PC-9 (cell line): ENCODE measurements at regions not wholly inside any gene's neighbourhood (a gene's known extent, or its start where the extent isn't known, plus 50 kb on each side); places are given as distances from the start of the nearest gene placed in this dataset.

Source experiments
- BruUV-seq: library from RNA; stranded (reverse); fragments of 400-500 nt; replicated peaks from 2 replicates; lab custom pipeline; 2021; lab: Mats Ljungman, UMichigan
- CTCF ChIA-PET: fragments of 300-600 bp; sonication (Branson Sonifier 250); formaldehyde crosslinking; loops from one replicate; lab custom pipeline; 2022; ENCODE audit warnings: antibody characterized with exemption; lab: Charles Lee
- POLR2A ChIA-PET: fragments of 300-600 bp; sonication (Branson Sonifier 250); formaldehyde crosslinking; loops from one replicate; lab custom pipeline; 2022; ENCODE audit warnings: antibody characterized with exemption; ENCODE audit not compliant: unreplicated experiment; lab: Charles Lee
- DNase-seq, 2 experiments: peaks; one replicate each; pipeline versions ENCODE4 v3.0.0 to v3.0.0-alpha.2; 2015 to 2022; ENCODE audit warnings: mixed read lengths in 1 of 2
- H2AFZ ChIP-seq: fragments of 200-600 bp; sonication (generic); 2 replicates; pipeline ENCODE4 v1.8.1; 2017; ENCODE audit warnings: antibody characterized with exemption
- H3F3A ChIP-seq: fragments of 200-600 bp; sonication (generic); 2 replicates; pipeline ENCODE4 v1.8.1; 2017; ENCODE audit warnings: antibody characterized with exemption, mild to moderate bottlenecking, low read depth; ENCODE audit not compliant: insufficient read depth
- H3K27ac ChIP-seq: fragments of 200-600 bp; sonication (generic); 2 replicates; pipeline ENCODE4 v1.6.1; 2016; ENCODE audit warnings: mixed run types
- H3K27me3 ChIP-seq: fragments of 200-600 bp; sonication (generic); 2 replicates; pipeline ENCODE4 v1.6.1; 2016; ENCODE audit warnings: low read depth, mixed run types; ENCODE audit not compliant: insufficient read depth
- H3K36me3 ChIP-seq: fragments of 200-600 bp; sonication (generic); 2 replicates; pipeline ENCODE4 v1.6.1; 2016; ENCODE audit warnings: low read depth, mixed run types
- H3K4me1 ChIP-seq: fragments of 200-600 bp; sonication (generic); replicated peaks from 2 replicates; pipeline ENCODE4 v1.6.1; 2016; ENCODE audit warnings: mixed run types; ENCODE audit not compliant: insufficient read depth
- H3K4me2 ChIP-seq: fragments of 200-600 bp; sonication (generic); 2 replicates; pipeline ENCODE4 v1.6.1; 2017; ENCODE audit warnings: mixed run types
- H3K4me3 ChIP-seq: fragments of 200-600 bp; sonication (generic); 2 replicates; pipeline ENCODE4 v1.6.1; 2016; ENCODE audit warnings: mixed run types
- H3K79me2 ChIP-seq: fragments of 200-600 bp; sonication (generic); 2 replicates; pipeline ENCODE4 v1.6.1; 2017; ENCODE audit warnings: low read depth, mixed run types
- H3K9me2 ChIP-seq: fragments of 200-600 bp; sonication (generic); 2 replicates; pipeline ENCODE4 v1.8.1; 2017; ENCODE audit warnings: mild to moderate bottlenecking; ENCODE audit not compliant: insufficient read depth
- H3K9me3 ChIP-seq: fragments of 200-600 bp; sonication (generic); 2 replicates; pipeline ENCODE4 v1.8.1; 2016; ENCODE audit warnings: low read depth; ENCODE audit not compliant: insufficient read depth
- H4K20me1 ChIP-seq: fragments of 200-600 bp; sonication (generic); 2 replicates; pipeline ENCODE4 v1.8.1; 2017; ENCODE audit not compliant: insufficient read depth
- CTCF ChIP-seq: fragments of 200-600 bp; sonication (generic); conservative IDR thresholded peaks from 2 replicates; pipeline ENCODE4 v1.6.1; 2017; ENCODE audit warnings: mixed run types, antibody characterized with exemption, mild to moderate bottlenecking, moderate library complexity
- EZH2 ChIP-seq: fragments of 200-600 bp; sonication (generic); IDR thresholded peaks from 2 replicates; pipeline ENCODE4 v1.8.0; 2017; ENCODE audit warnings: antibody characterized with exemption, low read depth
- intact Hi-C: fragments of 100-400 bp; cut with micrococcal nuclease; formaldehyde crosslinking; loops from one replicate; pipeline ENCODE4 v1.10.0; 2022; ENCODE audit not compliant: unreplicated experiment

- Histone ChIP-seq H3K79me2 (no peaks in the 10 kb centered on the region), H2AFZ (no peak overlapping the region), H3K36me3 (no peaks in the 10 kb centered on the region), H3K9me3 (no peaks in the 10 kb centered on the region), H3F3A (no peaks in the 10 kb centered on the region), H3K27me3 (no peaks in the 10 kb centered on the region), H4K20me1 (no peaks in the 10 kb centered on the region), H3K27ac (no peak overlapping the region), H3K9me2 (no peaks in the 10 kb centered on the region), H3K4me3 (no peak overlapping the region), H3K4me2 (no peak overlapping the region), H3K4me1 (no peaks in the 10 kb centered on the region)
- CTCF ChIA-PET, result no interaction called here
- DNase-seq, result no peak
- TF ChIP-seq CTCF, result no peak
- TF ChIP-seq EZH2, result no peak
- intact Hi-C loops, result no loop called here
- POLR2A ChIA-PET, result no interaction called here
- no TSS peak for BruUV-seq
Observed at GRCh38 chr4:130249002-130249401, 1153.0 kb downstream of the C4orf33 start.

GRCh38 chr4:130257271-130257670 is 1161.3 kb downstream of the C4orf33 start:
- H3K36me3 ChIP-seq, result no peaks in the 10 kb centered on the region
- BruUV-seq, result no TSS peak
- intact Hi-C loops, result no loop called here
- no peaks in the 10 kb centered on the region for H3F3A ChIP-seq
- POLR2A ChIA-PET, result no interaction called here
- no peak overlapping the region for H3K27ac ChIP-seq
- no peak overlapping the region for H2AFZ ChIP-seq
- H3K4me1 ChIP-seq, result no peaks in the 10 kb centered on the region
- H4K20me1 ChIP-seq, result no peaks in the 10 kb centered on the region
- no peak overlapping the region for H3K4me2 ChIP-seq
- CTCF ChIA-PET, result no interaction called here
- H3K9me2 ChIP-seq, result no peaks in the 10 kb centered on the region
- TF ChIP-seq EZH2, result no peak
- no peak for TF ChIP-seq CTCF
- no peaks in the 10 kb centered on the region for H3K79me2 ChIP-seq
- no peaks in the 10 kb centered on the region for H3K27me3 ChIP-seq
- no peak overlapping the region for H3K4me3 ChIP-seq
- no peaks in the 10 kb centered on the region for H3K9me3 ChIP-seq
- peak in 1 of 2 experiments; percentile 33 for DNase-seq

GRCh38 chr4:130266814-130267213 is 1170.9 kb downstream of the C4orf33 start:
- Histone ChIP-seq H2AFZ (no peak overlapping the region), H3K4me3 (no peak overlapping the region), H3K27me3 (no peaks in the 10 kb centered on the region), H3K79me2 (no peaks in the 10 kb centered on the region), H3K36me3 (no peaks in the 10 kb centered on the region), H4K20me1 (no peaks in the 10 kb centered on the region), H3K4me2 (no peak overlapping the region), H3K27ac (no peak overlapping the region), H3K4me1 (no peaks in the 10 kb centered on the region), H3K9me2 (no peaks in the 10 kb centered on the region), H3K9me3 (no peaks in the 10 kb centered on the region), H3F3A (no peaks in the 10 kb centered on the region)
- DNase-seq, result no peak
- intact Hi-C loops, result no loop called here
- POLR2A ChIA-PET, result no interaction called here
- no peak for TF ChIP-seq EZH2
- no peak for TF ChIP-seq CTCF
- CTCF ChIA-PET, result no interaction called here
- BruUV-seq, result no TSS peak
